Endothelial cell of umbilical vein (primary cell): ENCODE measurements at regions not wholly inside any gene's neighbourhood (a gene's known extent, or its start where the extent isn't known, plus 50 kb on each side); places are given as distances from the start of the nearest gene placed in this dataset.

Source experiments
- BruUV-seq: library from RNA; stranded (reverse); fragments of 400-500 nt; replicated peaks from 2 replicates; lab custom pipeline; 2021; lab: Mats Ljungman, UMichigan
- CTCF ChIA-PET: fragments of 300-600, 350-600 bp; sonication (Branson Sonifier 250); formaldehyde crosslinking; loops from one replicate; lab custom pipeline; 2021; ENCODE audit warnings: antibody characterized with exemption, inconsistent platforms; lab: Charles Lee
- POLR2A ChIA-PET: fragments of 300-600, 350-600 bp; sonication (Branson Sonifier 250); formaldehyde crosslinking; loops from one replicate; lab custom pipeline; 2021; ENCODE audit warnings: antibody characterized with exemption, inconsistent platforms; lab: Charles Lee
- DNase-seq: peaks from one replicate; pipeline ENCODE4 v3.0.0-alpha.2; 2011; ENCODE audit warnings: low read depth, low spot score
- FAIRE-seq: peaks from 2 replicates; lab custom pipeline; 2011; peaks lifted over from hg19 to GRCh38; lab: Jason Lieb, UNC
- H2AFZ ChIP-seq: 2 replicates; pipeline ENCODE4 v1.6.0; 2012; ENCODE audit warnings: low read depth, low read length, control low read depth, inconsistent platforms
- H3K27ac ChIP-seq: 2 replicates; pipeline ENCODE4 v1.5.1; 2011; ENCODE audit warnings: low read depth, mild to moderate bottlenecking, control low read depth, low read length, moderate library complexity; ENCODE audit not compliant: insufficient read depth
- H3K27me3 ChIP-seq, 2 experiments: 2 replicates each; pipeline versions ENCODE4 v1.6.0 to v1.6.1; 2011; ENCODE audit warnings: low read length in 2 of 2, mixed read lengths in 1 of 2; ENCODE audit not compliant: control insufficient read depth in 2 of 2, insufficient read depth in 2 of 2
- H3K36me3 ChIP-seq, 2 experiments: 2 replicates in 1 of 2; 3 replicates in 1 of 2; pipeline ENCODE4 v1.5.1; 2011; ENCODE audit warnings: low read length in 2 of 2, mild to moderate bottlenecking in 1 of 2, moderate library complexity in 1 of 2; ENCODE audit not compliant: control insufficient read depth in 2 of 2, insufficient read depth in 2 of 2; ENCODE audit errors: extremely low read depth in 1 of 2
- H3K4me1 ChIP-seq: 3 replicates; pipeline ENCODE4 v1.5.1; 2011; ENCODE audit warnings: mild to moderate bottlenecking, low read length; ENCODE audit not compliant: control insufficient read depth, insufficient read depth; ENCODE audit errors: extremely low read depth
- H3K4me2 ChIP-seq: 2 replicates; pipeline ENCODE4 v1.6.1; 2011; ENCODE audit warnings: low read length, control low read depth, mixed read lengths; ENCODE audit not compliant: insufficient read depth
- H3K4me3 ChIP-seq, 3 experiments: fragments of 200-600 bp in 1 of 3; sonication (generic), shearing (Covaris generic) in 1 of 3; replicated peaks in 1 of 3; 2 replicates each; pipeline ENCODE4 v1.5.1; 2011 to 2016; ENCODE audit warnings: control low read depth in 3 of 3, low read length in 3 of 3, mild to moderate bottlenecking in 2 of 3, inconsistent platforms in 1 of 3, low read depth in 1 of 3, moderate library complexity in 1 of 3; ENCODE audit not compliant: insufficient read depth in 1 of 3
- H3K79me2 ChIP-seq: 2 replicates; pipeline ENCODE4 v1.6.0; 2012; ENCODE audit warnings: low read length, inconsistent platforms; ENCODE audit not compliant: control insufficient read depth, insufficient read depth
- H3K9ac ChIP-seq: replicated peaks from 2 replicates; pipeline ENCODE3; 2011; ENCODE audit warnings: low read length, control low read depth; ENCODE audit not compliant: insufficient read depth; ENCODE audit errors: extremely low read depth
- H3K9me1 ChIP-seq: replicated peaks from 3 replicates; pipeline ENCODE4 v1.6.0; 2011; ENCODE audit warnings: mild to moderate bottlenecking, low read length; ENCODE audit not compliant: control insufficient read depth, insufficient read depth; ENCODE audit errors: extremely low read depth
- H3K9me3 ChIP-seq: replicated peaks from 2 replicates; pipeline ENCODE4 v1.5.1; 2012; ENCODE audit warnings: low read length, inconsistent platforms; ENCODE audit not compliant: control insufficient read depth, insufficient read depth
- H4K20me1 ChIP-seq: replicated peaks from 2 replicates; pipeline ENCODE3; 2011; ENCODE audit warnings: mild to moderate bottlenecking, low read length; ENCODE audit not compliant: control insufficient read depth, insufficient read depth; ENCODE audit errors: extremely low read depth
- CTCF ChIP-seq, 2 donors: IDR thresholded peaks; 1 replicate in 1 of 2; 2 replicates in 1 of 2; pipeline ENCODE4 v1.5.1; 2011; ENCODE audit warnings: low read length in 2 of 2, mild to moderate bottlenecking in 2 of 2, moderate library complexity in 2 of 2, control low read depth in 1 of 2, inconsistent platforms in 1 of 2, low read depth in 1 of 2; ENCODE audit not compliant: insufficient read depth in 1 of 2; ENCODE audit errors: extremely low read depth in 1 of 2
- EZH2 ChIP-seq: IDR thresholded peaks from 2 replicates; pipeline ENCODE4 v1.6.1; 2012; ENCODE audit warnings: borderline replicate concordance, low read depth, mild to moderate bottlenecking, moderate library complexity, low read length, inconsistent platforms; ENCODE audit not compliant: severe bottlenecking
- FOS ChIP-seq: IDR thresholded peaks from 2 replicates; pipeline ENCODE4 v1.6.1; 2011; ENCODE audit warnings: mild to moderate bottlenecking, low read length, moderate library complexity, borderline replicate concordance; ENCODE audit not compliant: insufficient read depth
- GATA2 ChIP-seq: IDR thresholded peaks from 2 replicates; pipeline ENCODE4 v1.7.0; 2011; ENCODE audit warnings: low read depth, mild to moderate bottlenecking, moderate library complexity, mixed read lengths, low read length; ENCODE audit not compliant: insufficient read length, insufficient read depth
- JUN ChIP-seq: IDR thresholded peaks from 2 replicates; pipeline ENCODE4 v1.6.1; 2011; ENCODE audit warnings: borderline replicate concordance, low read depth; ENCODE audit not compliant: insufficient read length, insufficient read depth
- MAX ChIP-seq: IDR thresholded peaks from 2 replicates; pipeline ENCODE4 v1.6.1; 2011; ENCODE audit not compliant: insufficient read depth, insufficient read length
- MYC ChIP-seq: IDR thresholded peaks from one replicate; pipeline ENCODE4 v1.6.1; 2011; ENCODE audit warnings: mild to moderate bottlenecking, low read depth, low read length
- POLR2A ChIP-seq: IDR thresholded peaks from 2 replicates; pipeline ENCODE4 v1.6.1; 2012; ENCODE audit warnings: low read depth, mild to moderate bottlenecking, control low read depth, low read length
- POLR2AphosphoS5 ChIP-seq: IDR thresholded peaks from 2 replicates; pipeline ENCODE4 v1.6.1; 2012; ENCODE audit warnings: low read depth, mild to moderate bottlenecking, control low read depth, low read length, moderate library complexity; ENCODE audit not compliant: insufficient read depth
- dilution Hi-C: fragments of 300-500 bp; cut with MboI; formaldehyde crosslinking; loops from one replicate; pipeline ENCODE4 v1.15.0; 2019; ENCODE audit warnings: low sequenced_read_pairs; ENCODE audit not compliant: extremely low pct_ligation_motif_present
- intact Hi-C: fragments of 100-400 bp; cut with micrococcal nuclease; formaldehyde crosslinking; loops from one replicate; pipeline ENCODE4 v1.10.0; 2022

- H3K36me3 ChIP-seq = no peaks in the 10 kb centered on the region
- DNase-seq (no peak), FAIRE-seq (no peak)
- no peaks in the 10 kb centered on the region for H3K9me3 ChIP-seq
- no peak overlapping the region for H2AFZ ChIP-seq
- peaks cover 43 to 59% of the 10 kb centered on the region in 2 experiments for H3K27me3 ChIP-seq
- CTCF ChIA-PET = interaction anchor here (2.4 kb wide), 1 partner anchor 268 kb away, joined by 8 read pairs; no protein-coding TSS in a partner anchor
- intact Hi-C loops = no loop called here
- H3K9ac ChIP-seq = no peak overlapping the region
- no peaks in the 10 kb centered on the region for H4K20me1 ChIP-seq
- BruUV-seq = no TSS peak
- POLR2A ChIA-PET = no interaction called here
- no peak overlapping the region for H3K4me2 ChIP-seq
- TF ChIP-seq FOS = no peak
- TF ChIP-seq CTCF (IDR thresholded peaks at IDR 0.05; ENCODE audit: extremely low read depth in 1 of 2, insufficient read depth in 1 of 2, low read depth in 1 of 2, low read length in 2 of 2) = no peak
- no peak for TF ChIP-seq JUN
- H3K4me1 ChIP-seq = no peaks in the 10 kb centered on the region
- no peak overlapping the region for H3K27ac ChIP-seq
- dilution Hi-C loops = no loop called here
- H3K4me3 ChIP-seq = no peak overlapping the region
- no peaks in the 10 kb centered on the region for H3K9me1 ChIP-seq
- no peaks in the 10 kb centered on the region for H3K79me2 ChIP-seq
Measured at GRCh38 chr12:111030800-111031199, 110.4 kb upstream of the MYL2 start.

- FAIRE-seq = no peak
- no peak overlapping the region for H3K27ac ChIP-seq
- H3K4me2 ChIP-seq = no peak overlapping the region
- no peaks in the 10 kb centered on the region for H3K4me1 ChIP-seq
- H4K20me1 ChIP-seq = no peaks in the 10 kb centered on the region
- H3K27me3 ChIP-seq = peaks cover 35 to 49% of the 10 kb centered on the region in 2 experiments
- TF ChIP-seq JUN (no peak), GATA2 (no peak), POLR2AphosphoS5 (no peak), POLR2A (no peak), FOS (no peak), CTCF (IDR thresholded peaks at IDR 0.05; ENCODE audit: extremely low read depth in 1 of 2, insufficient read depth in 1 of 2, low read depth in 1 of 2, low read length in 2 of 2) (no peak), EZH2 (no peak), MAX (no peak), MYC (no peak)
- DNase-seq = no peak
- no TSS peak for BruUV-seq
- H2AFZ ChIP-seq = no peak overlapping the region
- H3K4me3 ChIP-seq = no peak overlapping the region
- no peaks in the 10 kb centered on the region for H3K79me2 ChIP-seq
- intact Hi-C loops = no loop called here
- H3K9me3 ChIP-seq = no peaks in the 10 kb centered on the region
- no peaks in the 10 kb centered on the region for H3K9me1 ChIP-seq
- POLR2A ChIA-PET = no interaction called here
- no peaks in the 10 kb centered on the region for H3K36me3 ChIP-seq
- dilution Hi-C loops = no loop called here
- CTCF ChIA-PET = interaction anchor here (0.8 to 2.4 kb wide), 2 partner anchors 137 to 269 kb away, joined by 3 to 8 read pairs; no protein-coding TSS in a partner anchor
- no peak overlapping the region for H3K9ac ChIP-seq
Measured at GRCh38 chr12:111029732-111030131, 109.4 kb upstream of the MYL2 start.
